ENCODE measurements at regions not wholly inside any gene's neighbourhood (a gene's known extent, or its start where the extent isn't known, plus 50 kb on each side); places are given as distances from the start of the nearest gene placed in this dataset.

- TF ChIP-seq TAF1 (IDR thresholded peaks at IDR 0.05; ENCODE audit: borderline replicate concordance, insufficient read depth, low read length) (no peak), POLR2AphosphoS5 (IDR thresholded peaks at IDR 0.05; ENCODE audit: low read depth, low read length) (no peak), FOXP2 (optimal IDR thresholded peaks at IDR 0.05; ENCODE audit: borderline replicate concordance, extremely low read depth, extremely low read length, insufficient read depth) (no peak), REST (IDR thresholded peaks at IDR 0.05; ENCODE audit: insufficient read depth in 1 of 2, low read depth in 2 of 2, low read length in 2 of 2) (no peak)
Observed at GRCh38 chr2:241956521-241957110, 87.1 kb downstream of the RTP5 start.
